Tibial nerve (tissue), 4 donors: ENCODE measurements at regions not wholly inside any gene's neighbourhood (a gene's known extent, or its start where the extent isn't known, plus 50 kb on each side); places are given as distances from the start of the nearest gene placed in this dataset.

Experiments used
- EP300 ChIP-seq, 2 donors: sonication (generic); formaldehyde crosslinking; IDR thresholded peaks; one replicate each; pipeline ENCODE4 v1.6.1; 2017; ENCODE audit warnings: antibody characterized with exemption in 2 of 2, mild to moderate bottlenecking in 1 of 2
- POLR2A ChIP-seq, 2 donors: fragments of 450-650 bp; IDR thresholded peaks; one replicate each; pipeline ENCODE4 v1.6.1; 2017; ENCODE audit warnings: antibody characterized with exemption in 2 of 2, mild to moderate bottlenecking in 2 of 2, moderate library complexity in 2 of 2
- TF ChIP-seq, protein P1 (sequence below), 5 experiments: fragments of 200-600 bp in 3 of 5; fragments of 450-650 bp in 2 of 5; sonication (generic) in 3 of 5; IDR thresholded peaks; one replicate each; pipeline ENCODE4 v1.5.1; 2016 to 2019; ENCODE audit warnings: antibody characterized with exemption in 5 of 5, mild to moderate bottlenecking in 3 of 5, moderate library complexity in 2 of 5

DNA sequence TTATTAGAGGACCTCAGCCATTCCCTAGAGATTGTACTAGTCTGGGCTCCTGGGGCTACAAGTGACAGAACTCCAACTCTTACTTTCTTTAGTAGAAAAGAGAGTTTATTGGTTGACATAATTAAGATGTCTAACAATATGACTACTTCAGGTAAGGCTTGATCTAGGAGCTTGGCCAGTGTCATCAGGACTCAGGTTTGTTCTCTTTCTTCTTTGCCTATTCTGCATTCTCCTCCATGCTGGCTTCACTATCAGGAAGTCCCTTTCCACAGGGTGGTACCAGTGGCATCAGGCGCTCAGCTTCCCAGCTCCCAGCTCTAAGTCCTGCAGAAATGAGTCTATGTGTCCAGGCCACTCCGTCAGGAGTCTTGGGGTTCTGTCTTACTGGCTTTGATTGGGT is 286.1 kb upstream of the EEF2KMT start:
- TF ChIP-seq, protein P1, sequence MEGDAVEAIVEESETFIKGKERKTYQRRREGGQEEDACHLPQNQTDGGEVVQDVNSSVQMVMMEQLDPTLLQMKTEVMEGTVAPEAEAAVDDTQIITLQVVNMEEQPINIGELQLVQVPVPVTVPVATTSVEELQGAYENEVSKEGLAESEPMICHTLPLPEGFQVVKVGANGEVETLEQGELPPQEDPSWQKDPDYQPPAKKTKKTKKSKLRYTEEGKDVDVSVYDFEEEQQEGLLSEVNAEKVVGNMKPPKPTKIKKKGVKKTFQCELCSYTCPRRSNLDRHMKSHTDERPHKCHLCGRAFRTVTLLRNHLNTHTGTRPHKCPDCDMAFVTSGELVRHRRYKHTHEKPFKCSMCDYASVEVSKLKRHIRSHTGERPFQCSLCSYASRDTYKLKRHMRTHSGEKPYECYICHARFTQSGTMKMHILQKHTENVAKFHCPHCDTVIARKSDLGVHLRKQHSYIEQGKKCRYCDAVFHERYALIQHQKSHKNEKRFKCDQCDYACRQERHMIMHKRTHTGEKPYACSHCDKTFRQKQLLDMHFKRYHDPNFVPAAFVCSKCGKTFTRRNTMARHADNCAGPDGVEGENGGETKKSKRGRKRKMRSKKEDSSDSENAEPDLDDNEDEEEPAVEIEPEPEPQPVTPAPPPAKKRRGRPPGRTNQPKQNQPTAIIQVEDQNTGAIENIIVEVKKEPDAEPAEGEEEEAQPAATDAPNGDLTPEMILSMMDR (IDR thresholded peaks at IDR 0.05): no peak
- TF ChIP-seq POLR2A (IDR thresholded peaks at IDR 0.05) (no peak), EP300 (IDR thresholded peaks at IDR 0.05) (no peak)
